Adrenal gland (tissue), 5 donors: ENCODE measurements at regions not wholly inside any gene's neighbourhood (a gene's known extent, or its start where the extent isn't known, plus 50 kb on each side); places are given as distances from the start of the nearest gene placed in this dataset.

Experiments
- POLR2A ChIP-seq, 2 donors: fragments of 450-650 bp; IDR thresholded peaks; one replicate each; pipeline ENCODE4 v1.6.1; 2017; ENCODE audit warnings: antibody characterized with exemption in 2 of 2, mild to moderate bottlenecking in 2 of 2, moderate library complexity in 1 of 2
- TF ChIP-seq, protein P1 (sequence below), 6 experiments: fragments of 450-650 bp in 4 of 6; fragments of 200-600 bp in 2 of 6; sonication (generic) in 1 of 6; IDR thresholded peaks; 1 replicate in 5 of 6; 2 replicates in 1 of 6; pipeline versions ENCODE4 v1.5.1 to v1.8.0; 2016 to 2021; ENCODE audit warnings: antibody characterized with exemption in 6 of 6, mild to moderate bottlenecking in 2 of 6, moderate library complexity in 1 of 6
- donor health status: DM: no; HTN: no; CAD: no.

GRCh38 chrX:45598861-45599260 is 398.2 kb upstream of the DIPK2B start:
- TF ChIP-seq POLR2A (IDR thresholded peaks at IDR 0.05) = no peak
- TF ChIP-seq, protein P1, sequence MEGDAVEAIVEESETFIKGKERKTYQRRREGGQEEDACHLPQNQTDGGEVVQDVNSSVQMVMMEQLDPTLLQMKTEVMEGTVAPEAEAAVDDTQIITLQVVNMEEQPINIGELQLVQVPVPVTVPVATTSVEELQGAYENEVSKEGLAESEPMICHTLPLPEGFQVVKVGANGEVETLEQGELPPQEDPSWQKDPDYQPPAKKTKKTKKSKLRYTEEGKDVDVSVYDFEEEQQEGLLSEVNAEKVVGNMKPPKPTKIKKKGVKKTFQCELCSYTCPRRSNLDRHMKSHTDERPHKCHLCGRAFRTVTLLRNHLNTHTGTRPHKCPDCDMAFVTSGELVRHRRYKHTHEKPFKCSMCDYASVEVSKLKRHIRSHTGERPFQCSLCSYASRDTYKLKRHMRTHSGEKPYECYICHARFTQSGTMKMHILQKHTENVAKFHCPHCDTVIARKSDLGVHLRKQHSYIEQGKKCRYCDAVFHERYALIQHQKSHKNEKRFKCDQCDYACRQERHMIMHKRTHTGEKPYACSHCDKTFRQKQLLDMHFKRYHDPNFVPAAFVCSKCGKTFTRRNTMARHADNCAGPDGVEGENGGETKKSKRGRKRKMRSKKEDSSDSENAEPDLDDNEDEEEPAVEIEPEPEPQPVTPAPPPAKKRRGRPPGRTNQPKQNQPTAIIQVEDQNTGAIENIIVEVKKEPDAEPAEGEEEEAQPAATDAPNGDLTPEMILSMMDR (IDR thresholded peaks at IDR 0.05) = no peak
